Left hindlimb (tissue), 1 donor: ENCODE measurements at regions not wholly inside any gene's neighbourhood (a gene's known extent, or its start where the extent isn't known, plus 50 kb on each side); places are given as distances from the start of the nearest gene placed in this dataset.
"Not testable (repeated sequence)": the region's sequence is repeated elsewhere in the genome, so short reads cannot be mapped to it uniquely, and the experiment has no call there.

Source experiments
- DNase-seq: peaks from one replicate; pipeline ENCODE4 v3.0.0-alpha.2; 2018

DNA sequence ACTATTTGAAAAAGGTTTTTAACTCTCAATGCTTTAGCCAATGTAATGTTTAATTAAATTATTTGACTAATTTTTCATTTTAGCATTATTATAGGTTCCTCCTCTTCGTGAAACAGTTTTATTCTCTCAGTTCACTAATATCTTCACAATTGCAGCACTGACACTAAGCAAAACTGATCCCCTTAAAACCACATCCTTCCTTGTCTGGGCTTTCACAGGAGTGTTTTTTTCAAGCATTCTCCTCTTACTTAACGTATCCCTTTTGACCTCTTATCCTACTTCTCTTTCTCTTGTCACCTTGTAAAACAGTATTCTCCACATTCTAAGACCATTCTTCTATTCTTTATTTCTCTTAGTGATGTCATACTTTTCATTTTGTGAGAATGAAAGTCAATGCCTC, 112.8 kb downstream of the DSC3 start:
- DNase-seq: no peak

GRCh38 chr18:30929065-30929464, 113.5 kb downstream of the DSC3 start:
- no peak for DNase-seq

GRCh38 chr18:30927517-30928075, 114.9 kb downstream of the DSC3 start:
- DNase-seq: no peak

- DNase-seq: no peak
These were observed 115.5 kb downstream of the DSC3 start for GRCh38 chr18:30927042-30927441.

DNA sequence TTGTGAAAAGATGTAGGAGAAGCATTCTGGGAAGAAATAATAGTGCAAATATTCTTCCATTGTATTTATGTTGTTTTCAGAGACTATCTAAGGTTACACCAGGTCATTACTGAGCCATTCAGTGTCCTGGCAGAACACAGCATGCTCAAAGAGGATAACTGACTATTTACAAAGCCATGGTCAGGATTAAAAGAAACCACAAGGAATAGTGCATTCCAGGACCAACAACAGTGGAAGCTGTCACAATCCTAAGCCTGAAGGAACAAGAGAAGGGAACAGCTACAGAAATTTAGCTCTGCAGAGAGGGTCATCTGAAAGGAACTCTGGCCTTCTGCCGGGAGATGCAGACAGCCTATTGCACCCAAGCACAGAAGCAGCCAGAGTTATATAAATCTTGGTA, 116.7 kb downstream of the DSC3 start:
- no peak for DNase-seq

DNA sequence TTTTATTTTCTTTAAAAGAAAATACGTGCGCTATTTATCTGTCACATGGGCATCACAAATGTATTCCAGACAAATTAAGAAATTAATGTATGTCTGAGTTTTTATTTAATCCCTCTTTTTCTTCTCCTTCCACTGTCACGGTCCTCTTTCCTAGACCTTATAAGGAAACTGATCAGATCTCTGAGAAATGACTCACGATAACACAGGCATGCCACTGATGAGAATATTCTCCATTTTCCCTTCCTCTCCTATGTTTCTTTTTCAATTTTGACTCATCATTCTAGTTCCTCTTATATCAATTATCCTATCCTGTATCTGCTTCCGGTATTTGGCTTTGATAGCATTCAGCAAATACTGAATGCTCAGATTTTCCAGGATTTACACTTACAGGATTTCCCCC, 121.8 kb downstream of the DSC3 start:
- DNase-seq: no peak

DNA sequence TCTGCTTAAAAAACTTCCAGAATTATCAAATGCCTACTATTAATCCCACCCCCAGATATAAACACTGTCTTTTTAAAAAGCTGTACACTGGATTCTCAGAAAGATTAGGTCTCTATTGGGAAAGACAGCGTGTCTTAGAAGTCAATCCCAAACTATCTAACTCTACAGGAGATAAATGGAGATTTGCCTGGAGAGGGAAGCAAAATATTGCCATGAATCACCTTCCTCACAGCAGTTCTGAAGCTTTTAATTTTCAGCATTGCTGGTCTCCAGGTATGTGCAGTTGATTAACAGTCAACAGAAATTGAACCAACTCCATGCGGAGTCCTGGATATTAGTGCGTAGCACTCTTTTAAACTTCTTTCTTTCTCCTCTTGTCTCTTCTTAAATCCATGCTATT, 122.2 kb downstream of the DSC3 start:
- DNase-seq: no peak

DNA sequence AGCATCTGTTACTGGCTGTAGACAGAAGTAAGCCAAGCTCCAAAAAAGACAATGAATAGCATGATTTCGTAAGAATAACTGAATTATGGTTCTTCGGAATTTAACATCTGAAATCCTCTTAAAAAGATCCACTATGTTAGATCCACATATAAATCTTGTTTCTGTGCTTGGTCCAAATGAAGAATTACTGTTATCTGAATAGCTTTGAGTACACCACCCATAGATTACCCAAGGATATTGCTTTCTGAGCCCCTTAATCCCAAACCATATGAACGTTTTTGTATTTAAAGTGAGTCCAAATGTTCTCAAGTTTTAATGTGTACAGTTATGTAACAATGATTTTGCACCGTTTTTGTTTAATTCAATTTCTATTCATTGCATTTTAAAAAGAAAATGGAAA, 124.9 kb downstream of the DSC3 start:
- no peak for DNase-seq

DNA sequence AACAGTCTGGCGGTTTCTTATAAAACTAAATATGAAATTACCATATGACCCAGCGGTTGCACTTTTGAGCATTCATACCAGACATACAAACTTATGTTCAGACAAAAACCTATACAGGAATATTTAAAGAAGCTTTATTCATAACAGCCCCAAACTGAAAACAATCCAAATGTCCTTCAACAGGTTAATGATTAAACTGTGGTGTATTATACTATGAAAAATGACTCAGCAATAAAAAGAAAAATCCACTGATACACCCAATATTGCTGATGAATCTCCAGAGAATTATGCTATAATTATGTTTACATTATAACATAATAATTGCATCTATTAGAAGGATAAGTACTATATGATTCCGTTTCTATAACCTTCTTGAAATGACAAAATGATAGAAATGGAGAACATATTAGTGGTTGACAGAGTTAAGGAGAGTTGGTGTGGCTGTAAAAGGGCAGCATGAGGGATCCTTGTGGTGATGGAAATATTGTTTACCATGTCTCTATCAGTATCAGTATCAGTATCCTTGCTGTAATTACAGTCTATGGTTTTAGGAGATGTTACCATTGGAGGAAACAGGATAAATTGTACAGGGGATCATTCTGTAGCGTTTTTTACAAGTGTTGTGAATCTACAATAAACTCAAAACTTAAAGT, 127.1 kb downstream of the DSC3 start:
- DNase-seq: no peak

GRCh38 chr18:30908381-30908780, 134.2 kb downstream of the DSC3 start:
- no peak for DNase-seq

DNA sequence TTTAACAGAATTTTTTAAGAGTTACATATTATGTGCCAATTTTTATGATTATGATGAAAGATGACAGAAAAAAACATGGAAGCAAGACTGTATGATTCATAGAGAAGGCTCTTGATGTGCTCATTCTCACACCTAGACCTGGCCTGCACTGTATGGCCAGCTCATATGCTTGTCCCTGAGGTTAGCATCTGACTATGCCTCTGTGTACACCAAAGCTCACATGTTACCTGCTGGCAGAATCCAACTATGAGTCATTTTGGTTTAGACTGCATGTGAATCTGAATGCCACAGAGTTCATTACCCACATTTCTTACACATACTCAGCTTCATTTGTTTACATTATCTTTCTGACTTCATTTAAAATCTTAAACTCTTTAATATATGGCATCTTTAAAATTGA, 139.0 kb downstream of the DSC3 start:
- no peak for DNase-seq

GRCh38 chr18:30889519-30890301, 152.8 kb downstream of the DSC3 start:
- no peak for DNase-seq

GRCh38 chr18:30888344-30888743, 154.2 kb downstream of the DSC3 start:
- DNase-seq: no peak

- no peak for DNase-seq
These were observed 155.5 kb downstream of the DSC3 start for GRCh38 chr18:30886998-30887397.

DNA sequence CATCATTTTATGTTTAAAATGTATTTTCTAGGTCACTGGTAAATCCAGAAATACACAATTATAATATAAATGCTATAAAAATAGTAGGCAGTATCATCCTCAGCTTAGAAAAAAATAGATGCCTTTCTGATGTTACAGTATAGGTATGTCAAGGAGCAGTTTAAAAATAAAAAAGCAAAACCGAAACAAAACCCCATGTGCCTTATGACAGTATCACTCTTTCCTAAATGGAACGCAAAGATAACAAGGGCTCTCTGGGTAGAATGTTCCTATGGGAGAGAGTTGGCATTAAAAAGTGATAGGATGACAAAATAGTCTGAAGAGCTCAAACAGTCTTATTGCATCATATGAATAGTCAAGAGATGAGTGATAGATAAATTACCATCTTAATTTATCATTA, 172.1 kb downstream of the DSC3 start:
- DNase-seq: no peak

- no peak for DNase-seq
These were observed 179.6 kb downstream of the DSC3 start for GRCh38 chr18:30862900-30863299.

GRCh38 chr18:30860741-30861140, 181.8 kb downstream of the DSC3 start:
- no peak for DNase-seq

- no peak for DNase-seq
These were observed 183.5 kb downstream of the DSC3 start for GRCh38 chr18:30859036-30859435.

- DNase-seq: no peak
These were observed 184.0 kb downstream of the DSC3 start for GRCh38 chr18:30858560-30858959.

GRCh38 chr18:30855762-30856161, 186.8 kb downstream of the DSC3 start:
- DNase-seq: no peak

DNA sequence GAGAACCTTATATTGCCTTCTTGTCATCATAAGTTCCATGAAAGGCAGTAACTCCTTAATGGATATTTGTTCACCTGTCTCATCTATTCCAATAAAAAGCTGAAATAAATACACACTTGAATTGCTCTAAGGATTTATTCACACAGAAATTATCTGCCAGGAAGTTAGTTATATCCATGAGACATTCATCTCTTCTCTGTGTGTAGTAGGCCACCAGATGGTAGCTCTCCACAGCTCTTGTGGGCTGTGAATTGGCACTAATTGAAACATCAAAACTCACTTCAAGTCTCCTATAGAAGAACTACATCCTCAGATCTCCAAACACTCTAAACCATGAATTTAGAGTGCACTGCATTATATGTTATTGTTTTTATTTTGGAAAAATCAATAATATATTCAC, 189.6 kb downstream of the DSC3 start:
- DNase-seq: no peak

GRCh38 chr18:30852541-30852940, 190.0 kb downstream of the DSC3 start:
- no peak for DNase-seq

DNA sequence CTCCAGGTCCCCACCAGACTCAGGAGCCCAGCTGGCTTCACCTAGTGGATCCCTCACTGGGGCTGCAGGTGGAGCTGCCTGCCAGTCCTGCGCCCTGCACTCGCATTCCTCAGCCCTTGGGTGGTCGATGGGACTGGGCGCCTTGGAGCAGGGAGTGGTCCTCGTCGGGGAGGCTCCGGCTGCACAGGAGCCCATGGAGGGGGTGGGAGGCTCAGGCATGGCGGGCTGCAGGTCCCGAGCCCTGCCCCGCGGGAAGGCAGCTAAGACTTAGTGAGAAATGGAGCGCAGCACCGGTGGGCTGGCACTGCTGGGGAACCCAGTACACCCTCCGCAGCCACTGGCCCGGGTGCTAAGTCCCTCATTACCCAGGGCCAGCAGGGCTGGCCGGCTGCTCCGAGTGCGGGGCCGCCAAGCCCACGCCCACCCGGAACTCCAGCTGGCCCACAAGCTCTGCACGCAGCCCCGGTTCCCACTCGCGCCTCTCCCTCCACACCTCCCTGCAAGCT, 203.4 kb downstream of the DSC3 start:
- not testable (repeated sequence) for DNase-seq

DNA sequence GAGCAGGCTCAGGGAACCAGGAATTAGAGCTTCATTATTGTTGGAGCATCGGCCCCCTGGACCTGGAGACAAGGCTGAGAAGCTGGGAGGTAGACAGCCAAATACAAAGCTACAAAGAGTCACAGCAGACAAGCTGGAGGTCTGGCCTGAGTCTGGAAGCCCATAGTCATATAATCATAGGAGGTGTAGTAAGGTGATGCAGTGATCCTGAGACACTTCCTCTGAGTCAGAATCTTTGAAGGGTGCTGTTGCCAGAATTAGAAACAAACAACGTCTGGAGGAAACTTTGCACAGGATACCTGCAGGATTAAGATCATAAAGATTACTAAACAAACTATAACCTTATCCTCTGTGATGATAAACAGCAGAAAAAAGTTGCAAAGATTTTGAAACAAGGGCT, 213.8 kb downstream of the DSC3 start:
- DNase-seq: no peak
